ENCODE measurements at regions not wholly inside any gene's neighbourhood (a gene's known extent, or its start where the extent isn't known, plus 50 kb on each side); places are given as distances from the start of the nearest gene placed in this dataset.

- DNase-seq (ENCODE audit: low spot score), result peak; percentile 24
Observed at GRCh38 chr6:16854986-16855385, 93.7 kb upstream of the ATXN1 start.

DNA sequence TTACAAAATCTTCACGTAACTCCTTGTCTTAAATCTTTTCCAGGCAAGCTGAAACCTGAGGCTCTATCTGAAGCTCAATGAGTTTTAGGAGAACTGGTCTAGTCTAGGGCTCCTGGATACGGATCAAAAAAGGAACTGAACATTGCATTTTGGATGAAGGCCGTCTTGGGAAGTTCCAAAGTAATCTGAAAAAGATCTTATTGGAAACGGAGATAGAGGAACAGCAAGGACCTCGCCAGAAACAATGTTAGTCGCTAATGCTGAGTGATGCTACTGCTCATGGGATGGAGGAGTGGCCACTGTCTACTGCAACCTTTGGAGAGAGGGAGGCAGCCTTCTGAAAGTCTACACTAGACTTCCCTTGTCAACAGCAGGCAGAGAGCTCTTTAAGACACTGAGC lies 91.4 kb upstream of the ATXN1 start:
- no peak for DNase-seq (ENCODE audit: low spot score)

DNA sequence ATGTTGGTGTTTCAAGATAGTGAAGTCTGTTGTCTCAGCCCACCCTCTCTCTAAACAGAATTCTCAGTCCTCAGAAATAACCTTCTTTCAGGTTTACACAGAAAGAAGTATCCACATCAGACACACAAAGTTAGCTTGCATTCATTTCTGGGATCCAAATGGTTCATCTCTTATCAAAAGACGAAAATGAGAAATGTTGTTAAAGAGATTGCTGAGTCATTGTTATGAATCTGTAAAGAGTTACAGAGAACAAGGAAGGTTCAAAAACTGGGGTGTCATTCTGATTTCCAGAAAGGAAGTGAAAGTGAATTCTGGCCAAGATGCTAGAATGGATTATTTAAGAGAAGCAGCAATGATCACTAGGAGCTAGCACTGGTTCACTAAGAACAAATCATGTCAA lies 90.5 kb upstream of the ATXN1 start:
- DNase-seq (ENCODE audit: low spot score), result no peak

GRCh38 chr6:16851044-16851540 lies 89.8 kb upstream of the ATXN1 start:
- DNase-seq (ENCODE audit: low spot score), result no peak

DNA sequence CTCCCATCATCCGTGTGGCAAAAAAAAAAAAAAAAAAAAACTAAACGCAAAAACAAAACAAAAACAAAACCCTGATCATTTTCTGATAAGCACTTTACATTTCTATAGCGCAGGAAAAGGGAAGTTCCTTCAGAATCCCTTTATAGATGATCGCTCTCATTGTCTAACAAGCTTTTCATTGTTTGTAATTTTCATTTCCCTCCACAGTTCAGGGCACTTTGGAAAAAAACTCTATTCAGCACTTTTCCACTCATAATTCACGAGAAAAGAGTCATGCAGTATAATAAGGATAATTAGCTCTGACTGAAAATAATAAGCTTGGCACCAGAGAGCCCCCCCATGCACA lies 89.4 kb upstream of the ATXN1 start:
- DNase-seq (ENCODE audit: low spot score), result no peak

DNA sequence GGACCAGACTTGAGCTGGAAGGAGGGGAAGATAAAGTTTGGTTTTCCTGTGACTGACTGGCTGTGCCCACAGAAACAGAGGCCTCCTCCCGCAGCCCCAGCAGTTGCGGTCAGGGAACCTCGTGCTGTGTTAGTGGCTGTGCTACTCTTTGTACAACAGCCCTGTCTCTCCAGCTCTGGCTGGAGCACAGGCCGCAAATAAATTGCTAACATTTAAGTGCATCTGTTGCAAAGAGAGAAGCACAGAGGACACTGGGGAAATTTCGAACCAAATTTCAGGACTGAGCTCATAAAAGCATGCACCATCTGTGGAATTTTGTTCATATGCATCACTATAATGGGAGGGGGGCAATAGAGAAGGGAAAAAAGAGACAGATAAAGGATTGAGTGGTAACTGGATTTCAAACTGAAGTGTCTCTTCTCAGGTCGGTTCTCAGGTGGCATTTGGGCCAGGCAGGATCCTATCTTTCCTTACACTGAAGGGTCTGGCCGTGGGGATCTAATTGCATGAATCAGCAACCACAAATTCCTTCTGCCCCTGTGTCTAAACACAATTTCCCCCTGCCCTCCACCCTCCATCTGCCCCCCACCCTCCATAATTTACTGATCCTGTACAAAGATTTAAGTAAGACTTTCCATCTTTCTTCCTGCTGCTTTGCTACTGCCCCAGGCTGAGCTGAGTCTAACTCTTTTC lies 88.9 kb upstream of the ATXN1 start:
- peak; percentile 40 for DNase-seq (ENCODE audit: low spot score)

GRCh38 chr6:16849280-16849987 lies 88.2 kb upstream of the ATXN1 start:
- DNase-seq (ENCODE audit: low spot score), result peak; percentile 60

GRCh38 chr6:16846399-16846778 lies 85.1 kb upstream of the ATXN1 start:
- no peak for DNase-seq (ENCODE audit: low spot score)

DNA sequence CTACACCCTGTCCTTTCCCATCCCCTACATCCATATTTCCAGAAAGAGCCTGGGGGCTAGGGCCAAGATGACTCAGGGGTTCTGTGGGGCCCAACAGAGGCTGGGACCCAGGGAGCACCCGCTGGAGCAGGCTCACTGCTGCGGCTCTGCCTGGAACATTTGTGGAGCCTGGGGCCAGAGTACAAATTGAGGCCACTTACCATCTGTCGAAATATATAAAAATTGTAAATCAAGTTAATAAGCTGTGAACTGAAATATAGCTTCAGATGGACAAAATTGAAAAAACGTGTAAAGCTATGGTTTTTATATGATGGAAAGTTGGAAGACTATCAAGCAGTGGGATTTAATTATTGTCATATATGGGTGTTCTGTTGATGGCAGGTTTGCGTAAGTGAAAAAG lies 82.9 kb upstream of the ATXN1 start:
- DNase-seq (ENCODE audit: low spot score), result no peak

DNA sequence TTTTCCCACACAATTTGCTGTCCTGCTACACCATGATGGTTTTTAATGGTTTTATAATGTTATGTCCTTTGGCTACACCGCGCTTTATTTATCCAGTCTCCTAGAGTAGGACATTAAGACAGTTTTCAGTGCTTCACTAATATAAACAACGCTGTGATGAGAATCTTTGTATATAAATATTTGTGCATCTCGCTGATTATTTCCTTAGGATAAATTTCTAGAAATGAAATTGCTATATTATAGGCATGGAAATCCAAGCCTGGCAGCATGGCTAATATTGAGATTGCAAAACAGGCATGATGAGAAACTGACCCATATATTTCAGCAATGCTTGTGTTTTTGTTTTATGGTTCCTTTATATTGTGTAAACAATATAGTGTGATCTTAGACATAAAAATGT lies 81.4 kb upstream of the ATXN1 start:
- no peak for DNase-seq (ENCODE audit: low spot score)

DNA sequence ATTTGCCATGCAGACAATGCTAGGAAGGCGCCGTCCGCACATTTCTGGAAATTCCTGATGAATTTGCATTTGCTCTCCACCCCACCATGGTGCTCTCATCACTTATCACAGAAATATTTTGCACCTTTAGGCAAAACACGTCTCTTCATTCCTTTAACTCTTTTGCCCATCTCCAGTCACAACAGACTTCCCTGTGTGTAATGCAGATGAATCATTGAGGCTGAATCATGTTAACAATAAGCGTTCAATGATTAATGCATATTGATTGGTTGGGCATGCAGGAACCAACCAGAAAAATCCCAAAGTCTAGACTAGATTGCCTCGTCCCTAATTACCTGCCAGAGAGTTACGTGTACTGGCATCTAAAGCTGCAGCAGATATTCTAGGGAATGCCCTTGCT lies 80.0 kb upstream of the ATXN1 start:
- no peak for DNase-seq (ENCODE audit: low spot score)

DNA sequence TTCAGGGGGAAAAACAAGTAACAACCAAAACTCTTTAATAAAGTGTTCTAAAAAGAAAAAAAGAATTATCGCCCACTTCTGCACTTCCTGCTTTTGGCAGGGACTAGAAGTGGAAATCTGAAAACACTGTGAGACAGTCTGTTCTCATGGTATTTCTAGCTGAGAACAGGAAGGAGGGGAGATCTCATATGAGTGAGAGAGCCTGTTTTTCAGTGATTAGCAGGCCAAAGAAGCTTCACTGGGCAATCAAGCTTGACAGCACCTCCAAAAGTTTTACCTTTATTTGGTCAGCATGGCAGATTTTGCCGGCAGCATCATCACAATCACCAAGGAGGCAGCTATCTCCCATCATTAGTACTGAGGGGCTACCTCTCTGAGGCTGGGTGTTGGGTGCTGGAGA lies 79.5 kb upstream of the ATXN1 start:
- DNase-seq (ENCODE audit: low spot score), result no peak

DNA sequence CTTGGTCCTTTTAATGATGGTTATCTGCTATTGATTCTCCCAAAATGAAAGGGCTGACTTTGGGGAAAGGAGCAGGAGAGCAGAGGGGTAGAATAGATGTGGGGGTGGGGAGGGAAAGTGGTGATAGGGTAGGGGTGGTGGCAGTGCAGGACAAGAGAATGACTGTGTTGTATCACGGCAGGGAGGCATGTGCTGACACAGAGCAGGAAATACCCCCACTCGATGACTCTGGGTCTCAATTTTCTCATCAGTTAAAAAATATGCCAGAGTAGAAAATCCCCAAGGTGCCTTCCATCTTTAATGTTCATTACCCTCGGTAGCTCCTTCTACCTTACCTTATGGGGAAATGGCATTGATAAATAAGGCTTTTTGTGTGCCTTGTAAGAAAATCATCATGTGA lies 79.0 kb upstream of the ATXN1 start:
- DNase-seq (ENCODE audit: low spot score), result no peak

DNA sequence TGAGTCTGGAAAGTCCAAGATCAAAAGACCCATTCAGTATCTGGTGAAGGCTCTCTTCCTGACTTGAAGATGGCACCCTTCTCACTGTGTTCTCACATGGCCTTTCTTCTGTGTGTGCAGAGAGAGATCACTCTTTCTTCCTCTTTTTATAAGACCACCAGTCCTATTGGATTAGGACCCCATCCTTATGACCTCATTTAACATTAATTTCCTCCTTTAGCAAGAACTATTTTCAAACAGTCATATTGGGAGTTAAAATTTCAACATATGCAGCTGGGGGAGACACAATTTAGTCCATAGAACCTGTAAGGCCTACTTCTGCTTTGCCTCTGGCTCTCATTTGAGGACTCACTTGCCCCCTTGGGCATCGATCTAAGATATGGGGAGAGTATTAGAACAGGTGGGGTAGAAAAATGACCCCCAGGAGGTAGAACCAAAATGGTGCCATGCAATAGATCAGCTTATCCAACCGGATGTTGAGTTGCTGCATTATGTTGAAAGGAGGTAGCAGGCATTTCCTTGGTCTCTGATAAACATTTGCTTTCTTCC lies 78.4 kb upstream of the ATXN1 start:
- DNase-seq (ENCODE audit: low spot score), result no peak

GRCh38 chr6:16837217-16837972 lies 76.1 kb upstream of the ATXN1 start:
- no peak for DNase-seq (ENCODE audit: low spot score)

DNA sequence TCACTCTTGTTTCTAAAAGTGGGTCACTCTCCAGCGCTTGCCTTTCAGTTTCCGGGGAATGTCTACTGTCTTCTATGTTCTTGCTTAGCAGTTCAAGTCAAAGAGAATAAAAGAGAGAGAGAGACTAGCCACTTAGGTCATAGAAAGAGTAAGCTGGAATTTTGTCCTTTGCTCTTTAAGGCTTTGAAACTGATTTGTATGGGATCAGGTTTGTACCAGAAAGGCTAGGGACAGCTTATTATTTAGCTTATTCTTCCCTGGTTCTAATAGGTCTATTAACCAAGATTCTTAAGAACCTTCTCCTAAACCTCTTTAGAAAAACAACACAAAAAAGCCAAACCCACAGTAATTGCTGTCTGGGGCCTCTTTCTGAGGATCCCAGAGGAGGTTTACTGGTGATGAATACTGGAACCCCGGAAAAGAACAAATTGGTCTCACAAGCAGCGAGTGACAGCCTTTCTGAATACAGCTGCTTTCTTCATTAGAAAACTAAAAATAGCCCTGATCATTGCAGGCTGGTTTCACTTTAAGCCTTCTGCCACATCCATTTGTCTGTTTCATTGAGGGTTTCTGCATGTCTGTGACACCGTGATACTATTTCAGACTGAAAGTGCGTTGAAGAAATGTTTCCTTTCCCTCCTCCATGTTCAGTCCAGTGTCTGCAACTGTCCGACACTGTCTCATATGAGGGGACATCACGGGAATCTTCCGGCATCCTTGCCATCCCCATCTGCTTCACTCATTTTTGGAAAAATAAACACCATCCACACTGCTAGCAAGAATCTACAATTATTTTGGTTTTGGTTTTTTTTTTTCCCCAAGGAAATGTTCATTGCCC lies 75.1 kb upstream of the ATXN1 start:
- DNase-seq (ENCODE audit: low spot score), result peak; percentile 31

GRCh38 chr6:16834242-16834641 lies 73.0 kb upstream of the ATXN1 start:
- no peak for DNase-seq (ENCODE audit: low spot score)

- DNase-seq (ENCODE audit: low spot score), result no peak
Observed at GRCh38 chr6:16832721-16833120, 71.5 kb upstream of the ATXN1 start.

GRCh38 chr6:16832043-16832567 lies 70.8 kb upstream of the ATXN1 start:
- no peak for DNase-seq (ENCODE audit: low spot score)

- DNase-seq (ENCODE audit: low spot score), result no peak
Observed at GRCh38 chr6:16831136-16831535, 69.9 kb upstream of the ATXN1 start.

GRCh38 chr6:16828058-16828457 lies 66.8 kb upstream of the ATXN1 start:
- no peak for DNase-seq (ENCODE audit: low spot score)

DNA sequence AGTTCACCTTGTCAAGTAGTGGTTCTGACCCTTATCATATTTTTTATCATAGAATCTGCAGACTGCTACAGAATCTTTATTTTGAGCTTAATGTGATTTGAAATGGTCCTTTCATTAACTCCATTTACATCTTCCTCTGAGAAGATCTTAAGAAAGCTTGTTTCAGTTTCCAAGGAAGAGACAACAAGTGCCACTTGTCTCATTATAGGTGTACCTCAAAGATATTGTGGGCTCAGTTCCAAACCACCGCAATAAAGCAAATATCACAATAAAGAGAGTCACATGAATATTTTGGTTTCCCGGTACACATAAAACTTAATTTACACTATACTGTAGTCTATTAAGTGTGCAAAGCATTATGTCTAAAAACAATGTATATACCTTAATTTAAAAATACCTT lies 66.4 kb upstream of the ATXN1 start:
- no peak for DNase-seq (ENCODE audit: low spot score)
